Pancreas (tissue), 10 donors: ENCODE measurements at regions not wholly inside any gene's neighbourhood (a gene's known extent, or its start where the extent isn't known, plus 50 kb on each side); places are given as distances from the start of the nearest gene placed in this dataset.
A peak's percentile ranks its signal among the peaks of the same experiment; 100 is the strongest.

Experiments
- ATAC-seq, 4 donors: fragments of 200-7000 bp; cut with Tn5 transposase; one replicate each; pipeline versions ENCODE4 v1.8.0 to v1.9.1; 2020; ENCODE audit warnings: mild to moderate bottlenecking in 4 of 4, moderate library complexity in 4 of 4
- DNase-seq, 6 donors: peaks; one replicate each; pipeline ENCODE4 v3.0.0-alpha.2; 2020
- FAIRE-seq: peaks from 2 replicates; lab custom pipeline; 2012; peaks lifted over from hg19 to GRCh38; lab: Jason Lieb, UNC
- H3K27ac ChIP-seq, 4 donors: fragments of 200-600 bp; sonication (generic); 1 replicate in 3 of 4; 2 replicates in 1 of 4; pipeline versions ENCODE4 v1.5.0 to v1.8.0; 2020
- H3K27me3 ChIP-seq, 4 donors: fragments of 200-600 bp; one replicate each; pipeline ENCODE4 v1.8.0; 2021
- H3K36me3 ChIP-seq, 3 donors: fragments of 200-600 bp; sonication (generic) in 1 of 3; one replicate each; pipeline versions ENCODE4 v1.5.0 to v1.8.0; 2020 to 2021
- H3K4me1 ChIP-seq, 3 donors: fragments of 200-600 bp; one replicate each; pipeline ENCODE4 v1.8.0; 2021
- H3K4me3 ChIP-seq, 4 donors: fragments of 200-600 bp; sonication (generic) in 2 of 4; one replicate each; pipeline versions ENCODE4 v1.5.0 to v1.8.0; 2020 to 2021
- H3K9me3 ChIP-seq, 4 donors: fragments of 200-600 bp; one replicate each; pipeline ENCODE4 v1.8.0; 2021
- WGBS, 2 donors: extraction: QIAGEN DNeasy Blood & Tissue Kit; methylation state at CpG; one replicate each; pipeline ENCODE4 v1.1.7; 2013; 5-methylcytosine and 5-hydroxymethylcytosine counted together
- intact Hi-C, 3 donors: fragments of 100-400 bp; cut with DNase I; formaldehyde crosslinking; loops; one replicate each; pipeline versions ENCODE4 v1.11.1 to v1.14.2; 2022
- TF ChIP-seq, protein P1 (sequence below), 4 donors: fragments of 200-600 bp; sonication (generic) in 3 of 4; IDR thresholded peaks; one replicate each; pipeline versions ENCODE4 v1.5.0 to v1.8.0; 2021; ENCODE audit warnings: antibody characterized with exemption in 4 of 4
- donor health status: healthy with polysubstance abuse.
- donor health status: DM: no; HTN: no; CAD: no; lungs with moderate emphysema.
- donor health status: DM: no; HTN: no; CAD: no.
- donor health status: control.
- donor health status: control.
- donor health status: Bipolar disorder and iron deficiency.
- donor health status: DM: yes; HTN: yes; CAD: no.
- donor health status: DM: no; HTN: no; CAD: no.
- donor health status: DM: no; HTN: no; CAD: no.
- donor health status: DM: yes; HTN: yes; CAD: no.

DNA sequence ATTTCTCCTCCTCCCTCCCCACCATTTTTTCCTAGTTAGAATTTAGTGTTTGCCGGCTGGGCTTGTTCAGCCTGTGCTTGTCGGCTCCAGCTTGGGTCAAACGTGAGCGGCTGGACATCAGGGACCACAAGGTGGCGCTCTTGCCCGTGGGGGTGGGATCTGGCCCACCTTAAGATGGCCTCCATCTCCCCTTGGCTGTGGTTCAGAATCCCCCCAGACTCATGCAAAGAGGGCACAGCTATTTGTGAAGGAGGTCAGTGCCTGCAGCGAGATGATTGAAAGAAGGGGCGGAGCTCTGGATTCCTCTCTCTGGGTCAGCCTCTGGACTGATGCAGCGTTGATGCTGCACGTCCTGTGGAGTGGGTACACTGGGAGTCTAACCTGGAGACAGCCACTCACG lies 283.3 kb upstream of the TUT7 start:
- Histone ChIP-seq H3K4me3 (no peak overlapping the region), H3K27ac (no peak overlapping the region), H3K27me3 (no peaks in the 10 kb centered on the region), H3K36me3 (no peaks in the 10 kb centered on the region), H3K4me1 (peaks cover 6 to 12% (median 8%) of the 10 kb centered on the region in 3 donors), H3K9me3 (no peaks in the 10 kb centered on the region)
- FAIRE-seq (no peak), ATAC-seq (peak; percentile 33 to 68 (median 54)), DNase-seq (peak in 4 of 6 donors; percentile 12 to 69 (median 28))
- WGBS, 2 donors: 48 to 52% methylated on average over 11 of the region's 11 CpGs
- TF ChIP-seq, protein P1, sequence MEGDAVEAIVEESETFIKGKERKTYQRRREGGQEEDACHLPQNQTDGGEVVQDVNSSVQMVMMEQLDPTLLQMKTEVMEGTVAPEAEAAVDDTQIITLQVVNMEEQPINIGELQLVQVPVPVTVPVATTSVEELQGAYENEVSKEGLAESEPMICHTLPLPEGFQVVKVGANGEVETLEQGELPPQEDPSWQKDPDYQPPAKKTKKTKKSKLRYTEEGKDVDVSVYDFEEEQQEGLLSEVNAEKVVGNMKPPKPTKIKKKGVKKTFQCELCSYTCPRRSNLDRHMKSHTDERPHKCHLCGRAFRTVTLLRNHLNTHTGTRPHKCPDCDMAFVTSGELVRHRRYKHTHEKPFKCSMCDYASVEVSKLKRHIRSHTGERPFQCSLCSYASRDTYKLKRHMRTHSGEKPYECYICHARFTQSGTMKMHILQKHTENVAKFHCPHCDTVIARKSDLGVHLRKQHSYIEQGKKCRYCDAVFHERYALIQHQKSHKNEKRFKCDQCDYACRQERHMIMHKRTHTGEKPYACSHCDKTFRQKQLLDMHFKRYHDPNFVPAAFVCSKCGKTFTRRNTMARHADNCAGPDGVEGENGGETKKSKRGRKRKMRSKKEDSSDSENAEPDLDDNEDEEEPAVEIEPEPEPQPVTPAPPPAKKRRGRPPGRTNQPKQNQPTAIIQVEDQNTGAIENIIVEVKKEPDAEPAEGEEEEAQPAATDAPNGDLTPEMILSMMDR (IDR thresholded peaks at IDR 0.05): peak in 2 of 4 donors; percentile 27 to 41
- intact Hi-C loops: no loop called here

DNA sequence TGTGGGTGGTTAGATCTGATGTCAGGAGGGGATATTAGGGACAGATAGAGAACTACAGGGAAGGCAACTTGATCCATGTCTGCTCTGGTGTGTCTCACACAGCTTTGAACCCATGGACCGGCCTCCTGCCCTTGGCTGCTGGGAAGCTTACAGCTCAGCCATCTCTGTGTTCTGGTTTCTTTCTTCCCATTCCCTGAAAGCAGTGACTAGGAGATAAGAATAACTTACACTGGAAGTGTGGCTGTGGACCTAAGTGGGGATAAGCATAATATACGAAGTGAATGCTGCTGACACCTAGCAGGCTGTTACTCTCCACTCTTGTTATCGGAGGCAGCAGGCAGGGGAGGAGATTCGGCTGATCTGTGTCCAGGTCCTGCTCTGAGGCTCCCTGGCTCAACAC lies 282.3 kb upstream of the TUT7 start:
- Histone ChIP-seq H3K4me1 (peaks cover 6 to 12% (median 8%) of the 10 kb centered on the region in 3 donors), H3K4me3 (no peak overlapping the region), H3K27me3 (no peaks in the 10 kb centered on the region), H3K9me3 (no peaks in the 10 kb centered on the region), H3K27ac (no peak overlapping the region), H3K36me3 (no peaks in the 10 kb centered on the region)
- FAIRE-seq (no peak), ATAC-seq (no peak), DNase-seq (no peak)
- TF ChIP-seq, protein P1 (IDR thresholded peaks at IDR 0.05): no peak
- intact Hi-C loops: no loop called here
- WGBS, 2 donors: 77 to 83% methylated on average over 4 of the region's 4 CpGs

DNA sequence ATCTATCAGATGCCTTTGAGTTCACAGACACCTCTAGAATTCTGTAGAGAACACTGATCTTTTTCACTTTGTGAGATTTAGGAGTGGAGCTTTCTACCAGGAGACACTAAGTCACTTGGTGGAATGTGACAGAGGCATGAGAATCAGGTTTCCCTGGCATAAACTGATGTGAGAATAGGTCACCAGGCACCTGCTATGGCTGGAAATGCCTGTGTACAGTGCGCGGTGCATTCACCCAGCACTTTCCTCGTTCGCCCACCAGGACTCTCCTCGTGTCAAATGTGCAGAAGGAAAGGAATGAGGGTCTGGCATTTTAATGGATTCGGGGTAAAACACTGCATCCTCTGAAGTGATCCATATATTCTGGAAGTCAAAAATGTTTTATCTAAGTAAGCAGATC lies 281.8 kb upstream of the TUT7 start:
- Histone ChIP-seq H3K4me3 (no peak overlapping the region), H3K9me3 (no peaks in the 10 kb centered on the region), H3K36me3 (no peaks in the 10 kb centered on the region), H3K4me1 (peaks cover 6 to 12% (median 8%) of the 10 kb centered on the region in 3 donors), H3K27ac (no peak overlapping the region), H3K27me3 (no peaks in the 10 kb centered on the region)
- ATAC-seq (no peak), FAIRE-seq (no peak), DNase-seq (no peak)
- intact Hi-C loops: no loop called here
- TF ChIP-seq, protein P1 (IDR thresholded peaks at IDR 0.05): no peak
- 88 to 89% methylated on average over 6 of the region's 6 CpGs for WGBS, 2 donors

DNA sequence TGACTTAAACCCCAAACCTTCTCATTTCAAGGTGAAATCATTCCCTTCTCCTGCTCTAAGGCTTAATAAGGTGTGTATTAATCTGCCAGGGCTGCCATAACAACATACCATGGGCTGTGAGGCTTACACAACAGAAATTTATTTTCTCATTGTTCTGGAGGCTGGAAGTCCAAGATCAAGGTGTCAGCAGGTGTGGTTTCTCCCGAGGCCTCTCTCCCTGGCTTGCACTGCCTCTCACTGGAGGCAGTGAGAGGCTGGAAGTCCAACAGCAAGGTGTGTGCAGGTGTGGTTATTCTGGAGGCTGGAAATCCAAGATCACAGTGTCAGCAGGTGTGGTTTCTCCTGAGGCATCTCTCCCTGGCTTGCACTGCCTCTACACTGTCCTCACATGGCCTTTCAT lies 280.3 kb upstream of the TUT7 start:
- Histone ChIP-seq H3K27me3 (no peaks in the 10 kb centered on the region), H3K4me3 (no peak overlapping the region), H3K4me1 (no peaks in the 10 kb centered on the region), H3K36me3 (no peaks in the 10 kb centered on the region), H3K9me3 (no peaks in the 10 kb centered on the region), H3K27ac (no peak overlapping the region)
- TF ChIP-seq, protein P1 (IDR thresholded peaks at IDR 0.05): no peak
- 88 to 100% methylated on average over 1 of the region's 1 CpG for WGBS, 2 donors
- intact Hi-C loops: no loop called here
- DNase-seq (no peak), FAIRE-seq (no peak), ATAC-seq (no peak)

DNA sequence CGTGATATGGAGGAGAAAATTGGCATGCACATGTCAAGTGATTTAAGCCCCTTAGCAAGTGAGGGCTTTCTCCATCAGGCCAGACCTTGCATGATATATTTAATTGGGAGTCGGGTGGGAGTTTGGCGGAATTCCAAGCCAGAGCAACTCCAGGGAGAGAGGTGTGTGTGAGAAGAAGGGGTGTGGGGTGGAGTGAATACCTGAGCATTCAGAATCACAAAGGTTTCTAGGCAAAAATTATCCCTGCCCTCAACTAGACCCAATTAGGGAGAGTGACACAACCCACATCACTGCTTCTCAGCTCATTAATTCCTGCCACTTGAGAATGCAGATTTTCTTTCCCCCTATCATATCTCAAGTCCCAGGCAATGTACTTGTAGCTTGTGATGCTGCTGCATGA lies 279.7 kb upstream of the TUT7 start:
- intact Hi-C loops: no loop called here
- Histone ChIP-seq H3K36me3 (no peaks in the 10 kb centered on the region), H3K27ac (no peak overlapping the region), H3K9me3 (no peaks in the 10 kb centered on the region), H3K4me3 (no peak overlapping the region), H3K27me3 (no peaks in the 10 kb centered on the region), H3K4me1 (no peaks in the 10 kb centered on the region)
- no peak for FAIRE-seq
- no peak for DNase-seq
- no peak for ATAC-seq
- TF ChIP-seq, protein P1 (IDR thresholded peaks at IDR 0.05): no peak
- WGBS, 2 donors: 70 to 78% methylated on average over 3 of the region's 3 CpGs
